ENCODE measurements at regions not wholly inside any gene's neighbourhood (a gene's known extent, or its start where the extent isn't known, plus 50 kb on each side); places are given as distances from the start of the nearest gene placed in this dataset.

GRCh38 chr3:168497741-168498140 is 402.0 kb upstream of the GOLIM4 start:
- Histone ChIP-seq H3K4me2 (ENCODE audit: insufficient read depth, low read length) (no peak overlapping the region), H3K4me1 (ENCODE audit: insufficient read depth, low read length) (no peaks in the 10 kb centered on the region), H3K36me3 (ENCODE audit: insufficient read depth, low read length) (no peaks in the 10 kb centered on the region), H3K27me3 (ENCODE audit: insufficient read depth, low read length) (no peaks in the 10 kb centered on the region), H3K4me3 (ENCODE audit: insufficient read depth, low read length) (no peak overlapping the region), H3K27ac (ENCODE audit: low read depth, low read length) (no peak overlapping the region), H3K9me3 (ENCODE audit: low read depth, low read length) (no peaks in the 10 kb centered on the region), H2AFZ (ENCODE audit: low read length) (no peak overlapping the region), H3K79me2 (ENCODE audit: insufficient read depth, low read length) (no peaks in the 10 kb centered on the region), H4K20me1 (ENCODE audit: insufficient read depth, low read length) (no peaks in the 10 kb centered on the region)
- DNase-seq (ENCODE audit: insufficient read length, low spot score, missing footprints): no peak
- TF ChIP-seq CTCF (IDR thresholded peaks at IDR 0.05; ENCODE audit: extremely low read depth, low read depth, low read length): no peak

- DNase-seq (ENCODE audit: insufficient read length, low spot score, missing footprints): no peak
Measured at GRCh38 chr3:168497183-168497582, 401.5 kb upstream of the GOLIM4 start.

GRCh38 chr3:168495932-168496331 is 400.2 kb upstream of the GOLIM4 start:
- Histone ChIP-seq H3K79me2 (ENCODE audit: insufficient read depth, low read length) (no peaks in the 10 kb centered on the region), H3K36me3 (ENCODE audit: insufficient read depth, low read length) (no peaks in the 10 kb centered on the region), H2AFZ (ENCODE audit: low read length) (no peak overlapping the region), H3K27ac (ENCODE audit: low read depth, low read length) (no peak overlapping the region), H3K4me2 (ENCODE audit: insufficient read depth, low read length) (no peak overlapping the region), H3K4me1 (ENCODE audit: insufficient read depth, low read length) (no peaks in the 10 kb centered on the region), H4K20me1 (ENCODE audit: insufficient read depth, low read length) (no peaks in the 10 kb centered on the region), H3K27me3 (ENCODE audit: insufficient read depth, low read length) (no peaks in the 10 kb centered on the region), H3K4me3 (ENCODE audit: insufficient read depth, low read length) (no peak overlapping the region), H3K9me3 (ENCODE audit: low read depth, low read length) (no peaks in the 10 kb centered on the region)
- no peak for DNase-seq (ENCODE audit: insufficient read length, low spot score, missing footprints)
- no peak for TF ChIP-seq CTCF (IDR thresholded peaks at IDR 0.05; ENCODE audit: extremely low read depth, low read depth, low read length)

More at GRCh38 chr3:168497183-168497582, 401.5 kb upstream of the GOLIM4 start:
- Histone ChIP-seq H3K79me2 (ENCODE audit: insufficient read depth, low read length) (no peaks in the 10 kb centered on the region), H4K20me1 (ENCODE audit: insufficient read depth, low read length) (no peaks in the 10 kb centered on the region), H3K9me3 (ENCODE audit: low read depth, low read length) (no peaks in the 10 kb centered on the region), H3K27me3 (ENCODE audit: insufficient read depth, low read length) (no peaks in the 10 kb centered on the region), H3K4me3 (ENCODE audit: insufficient read depth, low read length) (no peak overlapping the region), H2AFZ (ENCODE audit: low read length) (no peak overlapping the region), H3K27ac (ENCODE audit: low read depth, low read length) (no peak overlapping the region), H3K4me1 (ENCODE audit: insufficient read depth, low read length) (no peaks in the 10 kb centered on the region), H3K36me3 (ENCODE audit: insufficient read depth, low read length) (no peaks in the 10 kb centered on the region), H3K4me2 (ENCODE audit: insufficient read depth, low read length) (no peak overlapping the region)
- no peak for TF ChIP-seq CTCF (IDR thresholded peaks at IDR 0.05; ENCODE audit: extremely low read depth, low read depth, low read length)

- H4K20me1 ChIP-seq (ENCODE audit: insufficient read depth, low read length): no peaks in the 10 kb centered on the region
- H3K4me3 ChIP-seq (ENCODE audit: insufficient read depth, low read length): no peak overlapping the region
- TF ChIP-seq CTCF (IDR thresholded peaks at IDR 0.05; ENCODE audit: extremely low read depth, low read depth, low read length): no peak
- H3K4me1 ChIP-seq (ENCODE audit: insufficient read depth, low read length): no peaks in the 10 kb centered on the region
- DNase-seq (ENCODE audit: insufficient read length, low spot score, missing footprints): no peak
- H3K4me2 ChIP-seq (ENCODE audit: insufficient read depth, low read length): no peak overlapping the region
- no peak overlapping the region for H2AFZ ChIP-seq (ENCODE audit: low read length)
- H3K27me3 ChIP-seq (ENCODE audit: insufficient read depth, low read length): no peaks in the 10 kb centered on the region
- no peaks in the 10 kb centered on the region for H3K79me2 ChIP-seq (ENCODE audit: insufficient read depth, low read length)
- H3K9me3 ChIP-seq (ENCODE audit: low read depth, low read length): no peaks in the 10 kb centered on the region
- no peak overlapping the region for H3K27ac ChIP-seq (ENCODE audit: low read depth, low read length)
- no peaks in the 10 kb centered on the region for H3K36me3 ChIP-seq (ENCODE audit: insufficient read depth, low read length)
Measured at GRCh38 chr3:168495270-168495669, 399.5 kb upstream of the GOLIM4 start.
